ENCODE measurements at regions not wholly inside any gene's neighbourhood (a gene's known extent, or its start where the extent isn't known, plus 50 kb on each side); places are given as distances from the start of the nearest gene placed in this dataset.

DNA sequence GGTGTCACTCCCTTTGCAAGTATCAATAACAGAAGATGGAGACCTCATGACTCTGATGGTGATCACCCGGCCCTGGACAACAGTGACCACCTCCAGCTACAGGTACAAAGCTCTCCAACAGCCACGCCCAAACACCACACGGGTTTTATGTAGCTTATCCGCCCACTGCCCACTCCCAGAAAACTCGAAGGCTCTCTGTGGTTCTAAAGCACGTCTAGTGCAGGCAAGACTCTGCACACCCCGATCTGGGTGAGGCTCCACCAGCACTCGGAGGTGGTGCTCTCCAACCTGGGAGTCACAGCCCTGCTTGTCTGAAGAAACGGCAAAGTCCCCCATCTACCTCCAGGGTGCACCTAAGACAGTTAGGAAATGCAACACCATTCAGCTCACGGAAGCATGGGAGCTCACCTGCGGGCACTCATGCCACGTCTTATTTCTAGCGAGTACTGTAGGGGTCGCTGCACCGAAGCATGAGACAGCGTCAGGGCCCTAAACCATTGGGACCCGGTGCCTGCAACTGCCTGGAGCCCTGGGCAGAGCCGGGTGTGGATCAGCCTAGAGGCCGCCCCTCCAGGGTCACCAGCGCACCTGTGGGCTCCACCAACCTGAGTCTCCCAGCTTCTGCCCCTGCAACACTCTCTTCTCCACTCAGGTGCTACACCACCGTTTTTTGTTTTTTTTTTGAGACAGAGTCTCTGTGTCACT is 58.1 kb upstream of the ZNF354A start:
- Histone ChIP-seq H3K27ac (no peak overlapping the region), H3K9me3 (no peaks in the 10 kb centered on the region), H3K4me1 (ENCODE audit: control insufficient read depth in 1 of 2, insufficient read depth in 1 of 2, low read depth in 1 of 2, low read length in 1 of 2) (peaks cover 0 to 4% of the 10 kb centered on the region in 2 experiments), H3K36me3 (no peaks in the 10 kb centered on the region), H3K27me3 (peaks cover 36% of the 10 kb centered on the region), H3K4me3 (ENCODE audit: low read depth in 1 of 2, low read length in 1 of 2) (no peak overlapping the region)
- TF ChIP-seq, protein P1, sequence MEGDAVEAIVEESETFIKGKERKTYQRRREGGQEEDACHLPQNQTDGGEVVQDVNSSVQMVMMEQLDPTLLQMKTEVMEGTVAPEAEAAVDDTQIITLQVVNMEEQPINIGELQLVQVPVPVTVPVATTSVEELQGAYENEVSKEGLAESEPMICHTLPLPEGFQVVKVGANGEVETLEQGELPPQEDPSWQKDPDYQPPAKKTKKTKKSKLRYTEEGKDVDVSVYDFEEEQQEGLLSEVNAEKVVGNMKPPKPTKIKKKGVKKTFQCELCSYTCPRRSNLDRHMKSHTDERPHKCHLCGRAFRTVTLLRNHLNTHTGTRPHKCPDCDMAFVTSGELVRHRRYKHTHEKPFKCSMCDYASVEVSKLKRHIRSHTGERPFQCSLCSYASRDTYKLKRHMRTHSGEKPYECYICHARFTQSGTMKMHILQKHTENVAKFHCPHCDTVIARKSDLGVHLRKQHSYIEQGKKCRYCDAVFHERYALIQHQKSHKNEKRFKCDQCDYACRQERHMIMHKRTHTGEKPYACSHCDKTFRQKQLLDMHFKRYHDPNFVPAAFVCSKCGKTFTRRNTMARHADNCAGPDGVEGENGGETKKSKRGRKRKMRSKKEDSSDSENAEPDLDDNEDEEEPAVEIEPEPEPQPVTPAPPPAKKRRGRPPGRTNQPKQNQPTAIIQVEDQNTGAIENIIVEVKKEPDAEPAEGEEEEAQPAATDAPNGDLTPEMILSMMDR (IDR thresholded peaks at IDR 0.05) = no peak

DNA sequence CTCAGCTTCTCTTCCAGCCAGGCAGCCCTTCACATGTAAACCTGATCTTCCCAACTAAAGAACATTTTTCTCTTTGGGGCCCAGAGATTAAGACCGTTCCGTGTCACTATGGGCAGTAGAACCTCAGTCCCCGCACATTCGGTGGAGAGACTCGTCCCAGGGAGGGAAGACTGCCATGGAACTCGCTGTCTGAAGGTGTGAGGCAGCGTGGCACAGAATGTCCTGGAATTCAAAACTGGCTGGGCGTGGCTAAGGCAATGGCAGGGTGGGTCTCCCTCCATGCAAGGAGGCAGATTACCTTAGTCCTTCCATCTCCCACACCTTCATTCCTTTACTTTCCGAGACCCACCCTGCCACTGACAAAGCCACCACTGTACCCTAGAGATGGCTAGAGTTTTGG is 57.4 kb upstream of the ZNF354A start:
- Histone ChIP-seq H3K4me3 (ENCODE audit: low read depth in 1 of 2, low read length in 1 of 2) (no peak overlapping the region), H3K27ac (no peak overlapping the region), H3K9me3 (no peaks in the 10 kb centered on the region), H3K36me3 (no peaks in the 10 kb centered on the region), H3K4me1 (ENCODE audit: control insufficient read depth in 1 of 2, insufficient read depth in 1 of 2, low read depth in 1 of 2, low read length in 1 of 2) (peaks cover 0 to 4% of the 10 kb centered on the region in 2 experiments), H3K27me3 (peaks cover 42% of the 10 kb centered on the region)
- TF ChIP-seq, protein P1 (IDR thresholded peaks at IDR 0.05) = no peak

DNA sequence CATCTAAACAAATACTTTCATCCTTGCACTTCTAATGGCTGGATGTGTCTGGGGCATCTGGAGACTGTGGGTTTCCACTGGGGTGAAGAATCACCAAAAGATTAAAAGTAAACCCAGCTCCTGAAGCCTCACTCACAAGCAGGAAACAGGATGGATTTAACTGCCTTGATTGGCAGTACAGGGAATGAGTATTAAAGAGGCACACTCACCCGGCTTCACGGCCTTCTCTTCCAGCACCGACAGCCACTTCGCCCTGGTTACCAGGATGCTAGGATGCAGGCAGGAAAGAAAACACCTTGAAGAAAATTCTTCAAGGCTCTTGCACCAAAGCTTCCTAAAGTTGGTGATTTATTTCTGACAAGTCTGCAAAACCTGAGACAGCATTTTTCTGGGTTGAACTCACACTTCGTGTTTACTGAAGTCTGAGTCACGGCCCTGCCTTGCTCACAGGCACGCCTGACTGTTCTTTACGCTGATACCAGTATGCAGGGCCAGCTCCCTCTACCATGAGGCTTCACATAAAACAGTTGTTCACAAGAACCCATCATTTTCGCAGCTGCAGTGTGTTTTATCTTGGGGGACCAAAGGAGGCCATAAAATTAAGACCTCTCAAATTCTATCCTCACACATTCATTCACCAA is 56.5 kb upstream of the ZNF354A start:
- H3K4me1 ChIP-seq (ENCODE audit: control insufficient read depth in 1 of 2, insufficient read depth in 1 of 2, low read depth in 1 of 2, low read length in 1 of 2) = peaks cover 0 to 4% of the 10 kb centered on the region in 2 experiments
- peaks cover 47% of the 10 kb centered on the region for H3K27me3 ChIP-seq
- no peak overlapping the region for H3K4me3 ChIP-seq (ENCODE audit: low read depth in 1 of 2, low read length in 1 of 2)
- H3K9me3 ChIP-seq = no peaks in the 10 kb centered on the region
- H3K36me3 ChIP-seq = no peaks in the 10 kb centered on the region
- TF ChIP-seq, protein P1 (IDR thresholded peaks at IDR 0.05) = no peak
- H3K27ac ChIP-seq = no peak overlapping the region

DNA sequence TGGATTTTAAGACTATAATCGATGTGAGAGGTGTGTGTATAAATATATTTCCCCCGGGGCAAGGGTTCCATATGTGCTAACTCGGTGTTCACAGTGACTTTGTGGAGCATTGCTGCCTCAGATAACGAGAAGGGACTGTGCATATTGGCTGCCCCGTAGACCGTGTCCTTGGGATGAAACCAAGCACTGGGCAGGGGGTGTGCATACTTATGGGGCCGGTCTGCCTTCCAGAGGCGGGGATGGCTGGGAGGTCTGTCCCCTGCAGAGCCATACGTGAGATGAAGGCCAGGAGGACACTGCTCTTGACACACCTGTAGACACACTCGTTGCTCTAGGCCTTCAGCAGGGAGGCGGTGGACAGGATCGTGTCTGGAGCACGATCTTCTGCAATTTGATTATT is 56.0 kb upstream of the ZNF354A start:
- Histone ChIP-seq H3K36me3 (no peaks in the 10 kb centered on the region), H3K27ac (no peak overlapping the region), H3K9me3 (no peaks in the 10 kb centered on the region), H3K4me3 (ENCODE audit: low read depth in 1 of 2, low read length in 1 of 2) (no peak overlapping the region), H3K27me3 (peaks cover 50% of the 10 kb centered on the region), H3K4me1 (ENCODE audit: control insufficient read depth in 1 of 2, insufficient read depth in 1 of 2, low read depth in 1 of 2, low read length in 1 of 2) (peaks cover 0 to 4% of the 10 kb centered on the region in 2 experiments)
- TF ChIP-seq, protein P1 (IDR thresholded peaks at IDR 0.05) = no peak

DNA sequence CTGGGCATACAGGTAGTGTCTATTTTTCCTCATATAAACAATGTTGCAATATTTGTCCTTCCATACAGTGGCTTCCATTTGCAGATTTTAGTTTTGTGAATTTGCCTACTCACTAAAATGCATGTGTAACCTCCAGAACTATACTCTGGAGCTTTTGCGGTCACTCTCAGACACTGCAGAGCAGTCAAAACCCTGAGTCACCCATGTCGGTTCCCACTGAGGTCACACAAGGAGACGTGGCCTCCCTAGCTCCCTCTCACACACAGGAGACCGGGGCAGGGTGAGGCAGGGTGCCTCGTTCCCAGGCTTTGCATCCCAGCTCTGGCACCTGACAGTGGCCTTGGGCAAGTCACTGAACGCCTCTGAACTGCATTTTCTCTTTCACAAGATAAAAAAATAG is 55.5 kb upstream of the ZNF354A start:
- Histone ChIP-seq H3K4me3 (ENCODE audit: low read depth in 1 of 2, low read length in 1 of 2) (no peak overlapping the region), H3K27ac (no peak overlapping the region), H3K4me1 (ENCODE audit: control insufficient read depth in 1 of 2, insufficient read depth in 1 of 2, low read depth in 1 of 2, low read length in 1 of 2) (peaks cover 0 to 4% of the 10 kb centered on the region in 2 experiments), H3K9me3 (no peaks in the 10 kb centered on the region), H3K27me3 (peaks cover 52% of the 10 kb centered on the region), H3K36me3 (no peaks in the 10 kb centered on the region)
- TF ChIP-seq, protein P1 (IDR thresholded peaks at IDR 0.05) = no peak
